ENCODE measurements at regions not wholly inside any gene's neighbourhood (a gene's known extent, or its start where the extent isn't known, plus 50 kb on each side); places are given as distances from the start of the nearest gene placed in this dataset.
"Not testable (repeated sequence)": the region's sequence is repeated elsewhere in the genome, so short reads cannot be mapped to it uniquely, and the experiment has no call there.

GRCh38 chr9:33708441-33708840 is 86.9 kb upstream of the PRSS3 start:
- 77 to 89% methylated on average over 2 of the region's 2 CpGs for WGBS, 2 donors
- no peak overlapping the region for H3K27ac ChIP-seq (ENCODE audit: low read depth in 2 of 2, low read length in 1 of 2)
- no peaks in the 10 kb centered on the region for H3K9me3 ChIP-seq (ENCODE audit: control insufficient read depth in 2 of 2, insufficient read depth in 1 of 2, low read depth in 1 of 2, low read length in 1 of 2)
- H3K4me3 ChIP-seq (ENCODE audit: low read depth in 1 of 2, low read length in 2 of 2), result no peak overlapping the region
- H3K4me1 ChIP-seq (ENCODE audit: control insufficient read depth in 2 of 2, insufficient read depth in 2 of 2, low read length in 1 of 2), result no peaks in the 10 kb centered on the region
- H3K27me3 ChIP-seq (ENCODE audit: control insufficient read depth in 1 of 2, insufficient read depth in 2 of 2, low read length in 2 of 2), result no peaks in the 10 kb centered on the region
- no peaks in the 10 kb centered on the region for H3K36me3 ChIP-seq (ENCODE audit: control insufficient read depth in 2 of 2, insufficient read depth in 2 of 2, low read length in 1 of 2)

DNA sequence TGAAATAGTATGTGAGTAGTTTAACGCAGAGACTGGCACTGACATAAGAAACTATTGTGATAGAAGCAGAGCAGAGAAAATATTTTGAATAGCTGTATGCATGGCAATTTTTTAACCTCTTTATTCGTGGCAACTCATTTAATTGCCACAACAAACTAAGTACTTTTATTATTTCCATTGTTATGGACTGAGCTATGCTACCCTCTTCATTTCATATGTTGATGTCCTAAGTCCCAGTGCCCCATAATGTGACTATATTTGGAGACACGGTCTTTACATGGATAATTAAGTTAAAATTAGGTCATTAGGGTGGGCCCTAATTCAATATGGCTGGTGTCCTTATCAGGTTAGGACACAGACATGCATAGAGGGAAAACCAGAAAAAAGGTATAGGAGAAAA is 86.1 kb upstream of the PRSS3 start:
- no peaks in the 10 kb centered on the region for H3K9me3 ChIP-seq (ENCODE audit: control insufficient read depth in 2 of 2, insufficient read depth in 1 of 2, low read depth in 1 of 2, low read length in 1 of 2)
- H3K4me1 ChIP-seq (ENCODE audit: control insufficient read depth in 2 of 2, insufficient read depth in 2 of 2, low read length in 1 of 2), result no peaks in the 10 kb centered on the region
- no peak overlapping the region for H3K27ac ChIP-seq (ENCODE audit: low read depth in 2 of 2, low read length in 1 of 2)
- no peaks in the 10 kb centered on the region for H3K27me3 ChIP-seq (ENCODE audit: control insufficient read depth in 1 of 2, insufficient read depth in 2 of 2, low read length in 2 of 2)
- no peak overlapping the region for H3K4me3 ChIP-seq (ENCODE audit: low read depth in 1 of 2, low read length in 2 of 2)
- 71 to 76% methylated on average over 3 of the region's 3 CpGs for WGBS, 2 donors
- no peaks in the 10 kb centered on the region for H3K36me3 ChIP-seq (ENCODE audit: control insufficient read depth in 2 of 2, insufficient read depth in 2 of 2, low read length in 1 of 2)

DNA sequence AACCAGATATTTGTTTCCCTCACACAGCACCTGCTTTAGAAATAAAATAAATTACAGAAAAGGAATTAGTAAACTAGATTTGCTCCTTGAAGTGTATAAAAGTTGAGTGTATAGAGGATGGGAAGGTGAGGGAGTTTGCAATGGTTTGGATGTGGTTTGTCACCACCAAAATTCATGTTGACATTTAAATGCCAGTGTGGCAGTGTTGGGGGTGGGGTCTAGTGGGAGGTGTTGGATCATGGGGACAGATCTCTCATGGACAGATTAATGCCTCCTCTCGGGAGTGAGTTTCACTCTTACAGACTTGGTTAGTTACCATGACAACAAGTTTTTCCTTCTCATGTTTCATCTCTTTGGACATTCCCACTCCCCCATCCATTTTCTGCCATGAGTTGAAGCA is 83.9 kb upstream of the PRSS3 start:
- not testable (repeated sequence) for H3K4me3 ChIP-seq (ENCODE audit: low read depth in 1 of 2, low read length in 2 of 2); H3K4me1 ChIP-seq (ENCODE audit: control insufficient read depth in 2 of 2, insufficient read depth in 2 of 2, low read length in 1 of 2); H3K36me3 ChIP-seq (ENCODE audit: control insufficient read depth in 2 of 2, insufficient read depth in 2 of 2, low read length in 1 of 2); H3K27me3 ChIP-seq (ENCODE audit: control insufficient read depth in 1 of 2, insufficient read depth in 2 of 2, low read length in 2 of 2); H3K27ac ChIP-seq (ENCODE audit: low read depth in 2 of 2, low read length in 1 of 2); H3K9me3 ChIP-seq (ENCODE audit: control insufficient read depth in 2 of 2, insufficient read depth in 1 of 2, low read depth in 1 of 2, low read length in 1 of 2)
- WGBS, 2 donors, result 30 to 60% methylated on average over 1 of the region's 1 CpG

DNA sequence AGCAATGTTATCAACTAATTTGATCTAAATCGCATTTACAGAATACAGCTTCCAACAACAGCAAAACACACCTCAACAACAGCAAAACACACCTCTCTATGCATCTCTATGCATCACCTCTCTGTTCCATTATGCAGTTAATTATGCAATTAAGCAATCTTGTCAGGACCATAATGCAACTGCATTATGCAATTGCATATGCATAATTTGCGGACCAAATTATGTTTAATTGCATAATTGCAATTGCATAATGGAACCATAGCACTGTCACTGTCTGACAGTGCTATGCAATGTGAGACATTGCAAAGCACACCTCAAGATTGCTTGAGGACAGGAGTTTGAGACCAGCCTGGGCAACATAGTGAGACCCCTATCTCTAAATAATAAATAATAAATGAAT is 80.4 kb upstream of the PRSS3 start:
- H3K4me3 ChIP-seq (ENCODE audit: low read depth in 1 of 2, low read length in 2 of 2), result no peak overlapping the region
- H3K9me3 ChIP-seq (ENCODE audit: control insufficient read depth in 2 of 2, insufficient read depth in 1 of 2, low read depth in 1 of 2, low read length in 1 of 2), result no peaks in the 10 kb centered on the region
- H3K27me3 ChIP-seq (ENCODE audit: control insufficient read depth in 1 of 2, insufficient read depth in 2 of 2, low read length in 2 of 2), result no peaks in the 10 kb centered on the region
- H3K27ac ChIP-seq (ENCODE audit: low read depth in 2 of 2, low read length in 1 of 2), result no peak overlapping the region
- no peaks in the 10 kb centered on the region for H3K4me1 ChIP-seq (ENCODE audit: control insufficient read depth in 2 of 2, insufficient read depth in 2 of 2, low read length in 1 of 2)
- 96 to 97% methylated on average over 2 of the region's 2 CpGs for whole genome bisulfite sequencing, 2 donors
- H3K36me3 ChIP-seq (ENCODE audit: control insufficient read depth in 2 of 2, insufficient read depth in 2 of 2, low read length in 1 of 2), result no peaks in the 10 kb centered on the region

DNA sequence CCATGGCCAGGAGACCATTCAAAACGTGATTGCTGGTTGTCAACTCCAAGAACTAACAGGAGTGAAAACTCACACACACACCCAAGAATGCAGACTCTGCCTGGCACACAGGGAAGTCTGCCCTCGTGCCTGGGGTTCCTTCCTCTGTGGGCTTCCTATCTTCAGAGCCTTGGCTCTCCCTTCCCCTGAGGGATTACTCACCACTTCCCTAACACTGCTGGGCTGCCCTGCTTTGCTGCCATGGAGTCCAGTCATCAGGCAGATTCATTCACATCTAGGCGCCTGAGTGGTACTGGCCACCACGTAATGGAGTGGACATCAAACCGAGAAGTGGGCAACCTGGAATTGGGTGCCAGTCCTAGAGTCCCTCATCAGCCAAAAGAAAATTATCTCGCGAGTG is 76.4 kb upstream of the PRSS3 start:
- 70 to 78% methylated on average over 7 of the region's 7 CpGs for WGBS, 2 donors
- Histone ChIP-seq H3K9me3 (ENCODE audit: control insufficient read depth in 2 of 2, insufficient read depth in 1 of 2, low read depth in 1 of 2, low read length in 1 of 2) (no peaks in the 10 kb centered on the region), H3K4me3 (ENCODE audit: low read depth in 1 of 2, low read length in 2 of 2) (no peak overlapping the region), H3K36me3 (ENCODE audit: control insufficient read depth in 2 of 2, insufficient read depth in 2 of 2, low read length in 1 of 2) (no peaks in the 10 kb centered on the region), H3K27me3 (ENCODE audit: control insufficient read depth in 1 of 2, insufficient read depth in 2 of 2, low read length in 2 of 2) (no peaks in the 10 kb centered on the region), H3K4me1 (ENCODE audit: control insufficient read depth in 2 of 2, insufficient read depth in 2 of 2, low read length in 1 of 2) (peaks cover 0 to 4% of the 10 kb centered on the region in 2 donors), H3K27ac (ENCODE audit: low read depth in 2 of 2, low read length in 1 of 2) (no peak overlapping the region)

DNA sequence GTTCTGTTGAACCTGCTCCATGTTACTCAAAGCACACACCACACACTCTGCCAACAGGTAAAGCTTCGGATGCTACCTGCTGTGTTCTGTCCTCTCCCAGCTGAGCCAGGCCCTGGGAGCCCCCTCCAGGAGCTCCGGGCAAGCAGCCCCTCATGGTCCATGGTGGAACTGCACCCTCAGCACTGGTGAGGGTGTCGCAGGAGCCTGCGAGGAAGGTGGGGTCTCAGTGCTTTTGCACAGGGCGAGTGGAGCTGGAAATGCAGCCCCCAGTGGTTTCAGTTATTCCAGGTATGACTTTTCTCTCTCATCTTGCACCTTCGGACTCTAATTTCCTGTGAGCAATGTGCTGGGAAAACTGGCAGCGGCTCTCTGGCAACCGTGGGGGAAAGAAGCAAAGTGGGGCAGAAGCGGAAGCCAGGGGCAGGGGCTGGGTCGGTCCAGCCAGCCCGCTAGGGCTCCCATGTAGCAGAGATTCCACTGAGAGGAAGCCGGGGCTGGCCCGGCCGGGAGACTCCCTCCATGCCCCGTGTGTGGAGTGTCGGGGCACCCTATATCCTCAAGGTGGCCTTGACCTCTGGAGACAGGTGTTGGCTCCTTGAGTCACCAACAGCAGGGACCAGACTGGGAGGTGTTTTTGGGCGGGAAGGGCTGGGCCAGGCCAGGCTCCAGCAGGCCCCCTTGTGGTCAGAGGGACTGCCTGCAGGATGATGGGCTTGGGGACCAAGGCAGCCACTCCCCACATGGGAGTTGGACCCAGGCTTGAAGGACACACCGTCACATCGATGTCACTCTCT is 75.6 kb upstream of the PRSS3 start:
- Histone ChIP-seq H3K27ac (ENCODE audit: low read depth in 2 of 2, low read length in 1 of 2) (no peak overlapping the region), H3K36me3 (ENCODE audit: control insufficient read depth in 2 of 2, insufficient read depth in 2 of 2, low read length in 1 of 2) (no peaks in the 10 kb centered on the region), H3K4me3 (ENCODE audit: low read depth in 1 of 2, low read length in 2 of 2) (no peak overlapping the region), H3K4me1 (ENCODE audit: control insufficient read depth in 2 of 2, insufficient read depth in 2 of 2, low read length in 1 of 2) (peaks cover 0 to 4% of the 10 kb centered on the region in 2 donors), H3K27me3 (ENCODE audit: control insufficient read depth in 1 of 2, insufficient read depth in 2 of 2, low read length in 2 of 2) (no peaks in the 10 kb centered on the region), H3K9me3 (ENCODE audit: control insufficient read depth in 2 of 2, insufficient read depth in 1 of 2, low read depth in 1 of 2, low read length in 1 of 2) (no peaks in the 10 kb centered on the region)
- 54 to 58% methylated on average over 18 to 19 of the region's 19 CpGs for WGBS, 2 donors

- H3K4me1 ChIP-seq (ENCODE audit: control insufficient read depth in 2 of 2, insufficient read depth in 2 of 2, low read length in 1 of 2), result peaks cover 0 to 4% of the 10 kb centered on the region in 2 donors
These were observed 73.5 kb upstream of the PRSS3 start for GRCh38 chr9:33721674-33722358.

GRCh38 chr9:33722359-33722675 is 73.0 kb upstream of the PRSS3 start:
- no peaks in the 10 kb centered on the region for H3K9me3 ChIP-seq (ENCODE audit: control insufficient read depth in 2 of 2, insufficient read depth in 1 of 2, low read depth in 1 of 2, low read length in 1 of 2)
- no peaks in the 10 kb centered on the region for H3K36me3 ChIP-seq (ENCODE audit: control insufficient read depth in 2 of 2, insufficient read depth in 2 of 2, low read length in 1 of 2)
- H3K4me1 ChIP-seq (ENCODE audit: control insufficient read depth in 2 of 2, insufficient read depth in 2 of 2, low read length in 1 of 2), result peaks cover 0 to 4% of the 10 kb centered on the region in 2 donors
- no peaks in the 10 kb centered on the region for H3K27me3 ChIP-seq (ENCODE audit: control insufficient read depth in 1 of 2, insufficient read depth in 2 of 2, low read length in 2 of 2)
- H3K27ac ChIP-seq (ENCODE audit: low read depth in 2 of 2, low read length in 1 of 2), result no peak overlapping the region
- WGBS, 2 donors, result 56% methylated on average over 5 of the region's 5 CpGs
- H3K4me3 ChIP-seq (ENCODE audit: low read depth in 1 of 2, low read length in 2 of 2), result no peak overlapping the region

More at GRCh38 chr9:33721674-33722358, 73.5 kb upstream of the PRSS3 start:
- Histone ChIP-seq H3K27ac (ENCODE audit: low read depth in 2 of 2, low read length in 1 of 2) (no peak overlapping the region), H3K4me3 (ENCODE audit: low read depth in 1 of 2, low read length in 2 of 2) (no peak overlapping the region), H3K36me3 (ENCODE audit: control insufficient read depth in 2 of 2, insufficient read depth in 2 of 2, low read length in 1 of 2) (no peaks in the 10 kb centered on the region), H3K9me3 (ENCODE audit: control insufficient read depth in 2 of 2, insufficient read depth in 1 of 2, low read depth in 1 of 2, low read length in 1 of 2) (no peaks in the 10 kb centered on the region), H3K27me3 (ENCODE audit: control insufficient read depth in 1 of 2, insufficient read depth in 2 of 2, low read length in 2 of 2) (no peaks in the 10 kb centered on the region)
- 25 to 28% methylated on average over 32 of the region's 32 CpGs for WGBS, 2 donors

DNA sequence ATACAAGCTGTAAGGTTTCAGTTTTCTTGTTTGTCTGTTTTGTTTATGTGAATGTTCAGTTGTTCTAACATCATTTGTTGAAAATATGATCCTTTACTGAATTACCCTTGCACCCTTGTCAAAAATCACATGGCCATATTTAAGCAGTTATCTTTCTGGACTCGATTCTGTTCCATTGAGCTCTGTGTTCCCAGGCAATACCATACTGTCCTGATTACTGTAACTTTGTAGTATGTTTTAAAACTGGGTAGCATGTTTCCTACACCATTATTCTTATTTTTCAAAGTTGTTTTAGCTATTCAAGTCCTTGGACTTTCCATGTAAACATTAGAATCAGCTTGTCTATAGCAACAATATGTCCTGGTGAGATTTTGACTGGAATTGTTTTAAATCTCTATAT is 66.7 kb upstream of the PRSS3 start:
- no peaks in the 10 kb centered on the region for H3K9me3 ChIP-seq (ENCODE audit: control insufficient read depth in 2 of 2, insufficient read depth in 1 of 2, low read depth in 1 of 2, low read length in 1 of 2)
- H3K36me3 ChIP-seq (ENCODE audit: control insufficient read depth in 2 of 2, insufficient read depth in 2 of 2, low read length in 1 of 2), result no peaks in the 10 kb centered on the region
- H3K4me1 ChIP-seq (ENCODE audit: control insufficient read depth in 2 of 2, insufficient read depth in 2 of 2, low read length in 1 of 2), result no peaks in the 10 kb centered on the region
- no peaks in the 10 kb centered on the region for H3K27me3 ChIP-seq (ENCODE audit: control insufficient read depth in 1 of 2, insufficient read depth in 2 of 2, low read length in 2 of 2)
- no peak overlapping the region for H3K27ac ChIP-seq (ENCODE audit: low read depth in 2 of 2, low read length in 1 of 2)
- no peak overlapping the region for H3K4me3 ChIP-seq (ENCODE audit: low read depth in 1 of 2, low read length in 2 of 2)
- 84 to 88% methylated on average over 1 of the region's 1 CpG for WGBS, 2 donors

DNA sequence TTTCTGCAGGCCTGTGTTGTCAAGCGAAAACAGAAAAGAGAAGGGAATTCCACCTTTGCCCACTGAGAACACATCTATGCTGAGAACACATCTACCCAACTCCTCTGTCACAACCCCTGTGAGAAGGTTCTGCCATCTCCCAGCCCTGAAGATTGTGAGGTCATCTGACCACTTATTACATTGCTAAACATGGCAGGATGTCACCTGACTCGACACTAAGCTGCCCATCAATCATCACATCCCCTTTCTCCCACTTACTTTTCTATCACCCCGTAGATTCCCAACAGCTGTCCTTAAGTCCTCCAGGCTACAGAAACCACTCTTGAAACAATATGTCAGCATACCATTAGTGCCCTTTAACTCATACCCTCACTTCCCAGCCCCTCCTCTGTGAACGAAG is 64.2 kb upstream of the PRSS3 start:
- H3K36me3 ChIP-seq (ENCODE audit: control insufficient read depth in 2 of 2, insufficient read depth in 2 of 2, low read length in 1 of 2), result no peaks in the 10 kb centered on the region
- no peak overlapping the region for H3K27ac ChIP-seq (ENCODE audit: low read depth in 2 of 2, low read length in 1 of 2)
- no peak overlapping the region for H3K4me3 ChIP-seq (ENCODE audit: low read depth in 1 of 2, low read length in 2 of 2)
- H3K27me3 ChIP-seq (ENCODE audit: control insufficient read depth in 1 of 2, insufficient read depth in 2 of 2, low read length in 2 of 2), result no peaks in the 10 kb centered on the region
- H3K9me3 ChIP-seq (ENCODE audit: control insufficient read depth in 2 of 2, insufficient read depth in 1 of 2, low read depth in 1 of 2, low read length in 1 of 2), result no peaks in the 10 kb centered on the region
- no peaks in the 10 kb centered on the region for H3K4me1 ChIP-seq (ENCODE audit: control insufficient read depth in 2 of 2, insufficient read depth in 2 of 2, low read length in 1 of 2)
- WGBS, 2 donors, result 72 to 74% methylated on average over 4 of the region's 4 CpGs
